HCT116 (cell line): ENCODE measurements at regions not wholly inside any gene's neighbourhood (a gene's known extent, or its start where the extent isn't known, plus 50 kb on each side); places are given as distances from the start of the nearest gene placed in this dataset.

Experiments
- ATAC-seq: fragments of 200-7000 bp; cut with Tn5 transposase; 2 replicates; pipeline ENCODE4 v1.9.1; 2020; ENCODE audit warnings: mild to moderate bottlenecking, moderate library complexity
- BruUV-seq: library from RNA; stranded (reverse); fragments of 400-500 nt; replicated peaks from 2 replicates; lab custom pipeline; 2021; lab: Mats Ljungman, UMichigan
- CTCF ChIA-PET: fragments of 300-600 bp; sonication (Branson Sonifier 250); formaldehyde crosslinking; loops from one replicate; lab custom pipeline; 2021; ENCODE audit warnings: antibody characterized with exemption; lab: Charles Lee
- POLR2A ChIA-PET: fragments of 300-600, 350-600 bp; sonication (Branson Sonifier 250); formaldehyde crosslinking; loops from one replicate; lab custom pipeline; 2021; ENCODE audit warnings: antibody characterized with exemption; lab: Charles Lee
- RAD21 ChIA-PET, 2 experiments: fragments of 300-600 bp; sonication (Branson Sonifier 250); formaldehyde crosslinking; loops; one replicate each; lab custom pipeline; 2023; ENCODE audit warnings: low total read pairs in 2 of 2; ENCODE audit not compliant: uncharacterized antibody in 2 of 2, unreplicated experiment in 2 of 2, low non-redundant PET in 1 of 2; lab: Charles Lee
- DNase-seq: peaks from one replicate; pipeline ENCODE4 v3.0.0-alpha.2; 2010; ENCODE audit warnings: low read depth, low spot score
- H2AFZ ChIP-seq: fragments of 200-600 bp; shearing (Covaris generic), sonication (generic); 2 replicates; pipeline ENCODE4 v1.6.1; 2017; ENCODE audit warnings: low read depth, mixed run types, mixed read lengths, antibody characterized with exemption, low read length; ENCODE audit not compliant: poor library complexity, severe bottlenecking
- H3K27ac ChIP-seq: 2 replicates; pipeline ENCODE4 v1.5.1; 2012; ENCODE audit warnings: low read depth, low read length
- H3K27me3 ChIP-seq: fragments of 200-600 bp; sonication (generic); 2 replicates; pipeline ENCODE4 v1.6.1; 2016; ENCODE audit warnings: mixed run types, low read length, mixed read lengths; ENCODE audit not compliant: insufficient read depth
- H3K36me3 ChIP-seq, 2 experiments: fragments of 200-500 bp in 1 of 2; fragments of 200-600 bp in 1 of 2; sonication (Bioruptor generic) in 1 of 2; sonication (generic) in 1 of 2; 2 replicates each; pipeline versions ENCODE4 v1.5.1 to v1.6.1; 2014 to 2016; ENCODE audit warnings: low read length in 2 of 2, inconsistent platforms in 1 of 2, mixed read lengths in 1 of 2, mixed run types in 1 of 2; ENCODE audit not compliant: insufficient read depth in 2 of 2, control insufficient read depth in 1 of 2
- H3K4me1 ChIP-seq, 2 experiments: fragments of 200-600 bp in 1 of 2; sonication (generic) in 1 of 2; 2 replicates each; pipeline versions ENCODE4 v1.5.1 to v1.6.1; 2012 to 2017; ENCODE audit warnings: low read length in 2 of 2, inconsistent platforms in 1 of 2, mild to moderate bottlenecking in 1 of 2, mixed read lengths in 1 of 2, mixed run types in 1 of 2, moderate library complexity in 1 of 2; ENCODE audit not compliant: insufficient read depth in 2 of 2, control insufficient read depth in 1 of 2
- H3K4me2 ChIP-seq: fragments of 200-600 bp; sonication (generic); 2 replicates; pipeline ENCODE4 v1.6.1; 2017; ENCODE audit warnings: mixed run types, low read length, mixed read lengths
- H3K4me3 ChIP-seq, 2 experiments: fragments of 200-600 bp in 1 of 2; sonication (generic) in 1 of 2; replicated peaks in 1 of 2; 2 replicates each; pipeline ENCODE4 v1.5.1; 2011 to 2016; ENCODE audit warnings: low read length in 2 of 2, control low read depth in 1 of 2, low read depth in 1 of 2, mild to moderate bottlenecking in 1 of 2, mixed read lengths in 1 of 2, mixed run types in 1 of 2
- H3K79me2 ChIP-seq: fragments of 200-600 bp; sonication (generic); 2 replicates; pipeline ENCODE4 v1.6.1; 2017; ENCODE audit warnings: mild to moderate bottlenecking, mixed run types, low read length, moderate library complexity, mixed read lengths; ENCODE audit not compliant: insufficient read depth
- H3K9ac ChIP-seq: fragments of 200-600 bp; sonication (generic); 2 replicates; pipeline ENCODE4 v1.6.1; 2016; ENCODE audit warnings: low read length, mixed read lengths
- H3K9me2 ChIP-seq: fragments of 200-600 bp; sonication (generic), shearing (Covaris generic); 2 replicates; pipeline ENCODE4 v1.6.1; 2017; ENCODE audit warnings: mixed run types, mild to moderate bottlenecking, moderate library complexity; ENCODE audit not compliant: insufficient read depth
- H3K9me3 ChIP-seq, 2 experiments: fragments of 200-500 bp in 1 of 2; fragments of 200-600 bp in 1 of 2; sonication (Bioruptor generic) in 1 of 2; sonication (generic) in 1 of 2; 2 replicates each; pipeline ENCODE4 v1.6.1; 2014 to 2017; ENCODE audit warnings: low read length in 2 of 2, mixed read lengths in 2 of 2, inconsistent platforms in 1 of 2, low read depth in 1 of 2, mild to moderate bottlenecking in 1 of 2, mixed run types in 1 of 2, moderate library complexity in 1 of 2; ENCODE audit not compliant: control insufficient read depth in 1 of 2, insufficient read depth in 1 of 2
- H4K20me1 ChIP-seq: fragments of 200-600 bp; sonication (generic), shearing (Covaris generic); 2 replicates; pipeline ENCODE4 v1.6.1; 2017; ENCODE audit warnings: mixed run types, mild to moderate bottlenecking, moderate library complexity; ENCODE audit not compliant: insufficient read depth
- EGR1 ChIP-seq: IDR thresholded peaks from 2 replicates; pipeline ENCODE4 v1.6.1; 2012; ENCODE audit warnings: low read depth
- ELF1 ChIP-seq: IDR thresholded peaks from 2 replicates; pipeline ENCODE4 v1.6.1; 2012; ENCODE audit warnings: low read depth, borderline replicate concordance
- EZH2 ChIP-seq: fragments of 200-600 bp; sonication (generic); IDR thresholded peaks from 2 replicates; pipeline ENCODE4 v1.6.1; 2017; ENCODE audit warnings: antibody characterized with exemption, mixed run types
- POLR2A ChIP-seq: IDR thresholded peaks from 2 replicates; pipeline ENCODE4 v1.7.0; 2011; ENCODE audit warnings: borderline replicate concordance; ENCODE audit not compliant: insufficient read depth, insufficient read length; ENCODE audit errors: extremely low read depth
- POLR2AphosphoS5 ChIP-seq: IDR thresholded peaks from 2 replicates; pipeline ENCODE4 v1.6.1; 2011; ENCODE audit warnings: mild to moderate bottlenecking, low read depth, low read length, moderate library complexity
- RAD21 ChIP-seq: IDR thresholded peaks from 2 replicates; pipeline ENCODE4 v1.6.1; 2012; ENCODE audit warnings: low read depth, mild to moderate bottlenecking
- REST ChIP-seq: IDR thresholded peaks from 2 replicates; pipeline ENCODE4 v1.6.1; 2012; ENCODE audit warnings: low read depth
- TCF7L2 ChIP-seq: IDR thresholded peaks from 2 replicates; pipeline ENCODE4 v1.7.0; 2011; ENCODE audit warnings: borderline replicate concordance, inconsistent platforms; ENCODE audit not compliant: insufficient read depth, insufficient read length; ENCODE audit errors: extremely low read depth
- ZBTB33 ChIP-seq: IDR thresholded peaks from 2 replicates; pipeline ENCODE4 v1.6.1; 2011; ENCODE audit warnings: mild to moderate bottlenecking, low read length, moderate library complexity; ENCODE audit not compliant: insufficient replicate concordance; ENCODE audit errors: extremely low read depth
- intact Hi-C: fragments of 100-400 bp; cut with micrococcal nuclease; formaldehyde crosslinking; loops from 2 replicates; pipeline ENCODE4 v1.10.0; 2022

- intact Hi-C loops: no loop called here
- Histone ChIP-seq H3K27ac (no peak overlapping the region), H3K9me2 (no peaks in the 10 kb centered on the region), H3K27me3 (no peaks in the 10 kb centered on the region), H3K4me1 (no peaks in the 10 kb centered on the region), H3K9me3 (peaks cover 3 to 7% of the 10 kb centered on the region in 2 experiments; a peak in 2 of 4 replicates), H4K20me1 (no peaks in the 10 kb centered on the region), H3K4me2 (no peak overlapping the region), H3K9ac (no peak overlapping the region), H3K79me2 (no peaks in the 10 kb centered on the region), H2AFZ (no peak overlapping the region), H3K4me3 (no peak overlapping the region), H3K36me3 (no peaks in the 10 kb centered on the region)
- no TSS peak for BruUV-seq
- ATAC-seq (no peak), DNase-seq (no peak)
- RAD21 ChIA-PET: no interaction called here
- CTCF ChIA-PET: no interaction called here
- POLR2A ChIA-PET: no interaction called here
- no peak for TF ChIP-seq EZH2
- no peak for TF ChIP-seq EGR1
- no peak for TF ChIP-seq POLR2AphosphoS5
- no peak for TF ChIP-seq POLR2A
- TF ChIP-seq ZBTB33: no peak
- TF ChIP-seq ELF1: no peak
- no peak for TF ChIP-seq TCF7L2
- TF ChIP-seq REST: no peak
- TF ChIP-seq RAD21: no peak
These were observed 266.3 kb downstream of the TLR4 start for GRCh38 chr9:117970276-117971050.
